ENCODE measurements at regions not wholly inside any gene's neighbourhood (a gene's known extent, or its start where the extent isn't known, plus 50 kb on each side); places are given as distances from the start of the nearest gene placed in this dataset.
"Not testable (repeated sequence)": the region's sequence is repeated elsewhere in the genome, so short reads cannot be mapped to it uniquely, and the experiment has no call there.

DNA sequence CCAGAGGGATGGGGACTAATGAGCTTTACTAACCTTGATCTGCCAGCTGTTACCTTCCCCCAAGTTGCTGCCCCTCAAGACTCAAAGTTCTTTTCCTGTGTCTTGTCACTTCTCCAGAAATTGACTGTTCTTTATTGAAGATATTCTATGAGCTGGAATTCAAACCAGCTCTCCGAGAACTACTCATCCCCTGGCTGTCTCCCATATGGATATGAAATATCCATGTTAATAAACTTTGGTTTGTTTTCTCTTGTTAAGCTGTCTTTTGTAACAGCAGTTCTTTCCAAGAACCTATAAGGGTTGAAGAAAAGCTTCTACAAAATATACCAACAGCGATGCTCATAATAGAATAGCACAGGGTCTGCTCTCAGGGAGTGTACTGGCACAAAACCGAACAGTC, 77.0 kb downstream of the CAMK2N1 start:
- ATAC-seq = no peak
- intact Hi-C loops (cut with DNase I) = no loop called here
- H3K27ac ChIP-seq = no peak overlapping the region

GRCh38 chr1:20408133-20408650, 77.8 kb downstream of the CAMK2N1 start:
- DNase-seq; ATAC-seq; H3K27ac ChIP-seq; H3K27me3 ChIP-seq (ENCODE audit: insufficient read depth in 3 of 3, low read length in 2 of 3); H3K9me3 ChIP-seq; H3K4me3 ChIP-seq; H3K4me1 ChIP-seq; H3K36me3 ChIP-seq (ENCODE audit: insufficient read depth in 1 of 2, low read depth in 1 of 2); intact Hi-C loops (cut with DNase I): not testable (repeated sequence)
- WGBS, 3 donors = 74 to 92% (median 79%) methylated on average over 6 of the region's 6 CpGs

More for the DNA sequence above, 77.0 kb downstream of the CAMK2N1 start:
- no peak for DNase-seq
- Histone ChIP-seq H3K9me3 (no peaks in the 10 kb centered on the region), H3K4me1 (no peaks in the 10 kb centered on the region), H3K36me3 (ENCODE audit: insufficient read depth in 1 of 2, low read depth in 1 of 2) (no peaks in the 10 kb centered on the region), H3K4me3 (no peak overlapping the region), H3K27me3 (ENCODE audit: insufficient read depth in 3 of 3, low read length in 2 of 3) (peaks cover 0 to 3% (median 2%) of the 10 kb centered on the region in 3 donors)
- WGBS, 3 donors = 88 to 96% (median 93%) methylated on average over 3 of the region's 3 CpGs
- TF ChIP-seq, protein P1, sequence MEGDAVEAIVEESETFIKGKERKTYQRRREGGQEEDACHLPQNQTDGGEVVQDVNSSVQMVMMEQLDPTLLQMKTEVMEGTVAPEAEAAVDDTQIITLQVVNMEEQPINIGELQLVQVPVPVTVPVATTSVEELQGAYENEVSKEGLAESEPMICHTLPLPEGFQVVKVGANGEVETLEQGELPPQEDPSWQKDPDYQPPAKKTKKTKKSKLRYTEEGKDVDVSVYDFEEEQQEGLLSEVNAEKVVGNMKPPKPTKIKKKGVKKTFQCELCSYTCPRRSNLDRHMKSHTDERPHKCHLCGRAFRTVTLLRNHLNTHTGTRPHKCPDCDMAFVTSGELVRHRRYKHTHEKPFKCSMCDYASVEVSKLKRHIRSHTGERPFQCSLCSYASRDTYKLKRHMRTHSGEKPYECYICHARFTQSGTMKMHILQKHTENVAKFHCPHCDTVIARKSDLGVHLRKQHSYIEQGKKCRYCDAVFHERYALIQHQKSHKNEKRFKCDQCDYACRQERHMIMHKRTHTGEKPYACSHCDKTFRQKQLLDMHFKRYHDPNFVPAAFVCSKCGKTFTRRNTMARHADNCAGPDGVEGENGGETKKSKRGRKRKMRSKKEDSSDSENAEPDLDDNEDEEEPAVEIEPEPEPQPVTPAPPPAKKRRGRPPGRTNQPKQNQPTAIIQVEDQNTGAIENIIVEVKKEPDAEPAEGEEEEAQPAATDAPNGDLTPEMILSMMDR (IDR thresholded peaks at IDR 0.05) = no peak

- Histone ChIP-seq H3K27me3 (ENCODE audit: insufficient read depth in 3 of 3, low read length in 2 of 3) (peaks cover 0 to 17% (median 4%) of the 10 kb centered on the region in 3 donors), H3K36me3 (ENCODE audit: insufficient read depth in 1 of 2, low read depth in 1 of 2) (no peaks in the 10 kb centered on the region), H3K4me3 (no peak overlapping the region), H3K4me1 (no peaks in the 10 kb centered on the region), H3K9me3 (no peaks in the 10 kb centered on the region), H3K27ac (no peak overlapping the region)
- WGBS, 3 donors = 34 to 43% (median 40%) methylated on average over 11 of the region's 11 CpGs
- ATAC-seq = no peak
- intact Hi-C loops (cut with DNase I) = no loop called here
- TF ChIP-seq, protein P1 (IDR thresholded peaks at IDR 0.05) = no peak
- no peak for DNase-seq
Measured at GRCh38 chr1:20405893-20406604, 80.0 kb downstream of the CAMK2N1 start.

GRCh38 chr1:20405051-20405754, 80.8 kb downstream of the CAMK2N1 start:
- TF ChIP-seq, protein P1 (IDR thresholded peaks at IDR 0.05) = no peak
- Histone ChIP-seq H3K4me1 (no peaks in the 10 kb centered on the region), H3K9me3 (no peaks in the 10 kb centered on the region), H3K36me3 (ENCODE audit: insufficient read depth in 1 of 2, low read depth in 1 of 2) (no peaks in the 10 kb centered on the region), H3K27ac (no peak overlapping the region), H3K27me3 (ENCODE audit: insufficient read depth in 3 of 3, low read length in 2 of 3) (peaks cover 0 to 23% (median 6%) of the 10 kb centered on the region in 3 donors), H3K4me3 (no peak overlapping the region)
- DNase-seq (no peak), ATAC-seq (no peak)
- intact Hi-C loops (cut with DNase I) = no loop called here
- WGBS, 3 donors = 80 to 87% (median 83%) methylated on average over 13 of the region's 13 CpGs
